Epithelial cell of esophagus (primary cell): ENCODE measurements at regions not wholly inside any gene's neighbourhood (a gene's known extent, or its start where the extent isn't known, plus 50 kb on each side); places are given as distances from the start of the nearest gene placed in this dataset.
A peak's percentile ranks its signal among the peaks of the same experiment; 100 is the strongest.

Experiments used
- DNase-seq: peaks from one replicate; pipeline ENCODE4 v3.0.0; 2010; ENCODE audit warnings: low read depth
- H3K4me3 ChIP-seq: 2 replicates; pipeline ENCODE4 v1.5.1; 2011; ENCODE audit warnings: mild to moderate bottlenecking, low read length, control low read depth
- TF ChIP-seq, protein P1 (sequence below): IDR thresholded peaks from 2 replicates; pipeline ENCODE4 v1.5.1; 2011; ENCODE audit warnings: low read depth, mild to moderate bottlenecking, low read length, control low read depth, inconsistent platforms; ENCODE audit not compliant: insufficient read depth; ENCODE audit errors: missing control alignments

DNA sequence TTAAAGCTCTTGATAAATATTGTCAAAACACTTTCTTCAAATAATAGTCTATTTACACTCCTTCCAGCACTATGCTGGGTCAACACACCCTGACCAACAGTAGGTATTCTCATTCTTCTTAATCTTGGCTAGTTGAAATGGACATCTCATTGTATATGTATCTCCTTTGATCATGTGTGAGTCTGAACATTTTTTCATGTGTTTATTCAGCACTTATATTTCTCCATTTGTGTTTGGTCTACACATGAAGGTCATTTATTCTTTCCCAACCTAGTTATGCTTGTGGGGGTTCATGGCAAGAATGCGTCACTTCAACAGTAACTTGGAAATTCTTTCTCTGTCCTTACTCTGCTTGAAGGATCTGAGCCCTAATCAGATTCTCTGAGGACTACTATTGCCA, 133.1 kb upstream of the ARID2 start:
- TF ChIP-seq, protein P1, sequence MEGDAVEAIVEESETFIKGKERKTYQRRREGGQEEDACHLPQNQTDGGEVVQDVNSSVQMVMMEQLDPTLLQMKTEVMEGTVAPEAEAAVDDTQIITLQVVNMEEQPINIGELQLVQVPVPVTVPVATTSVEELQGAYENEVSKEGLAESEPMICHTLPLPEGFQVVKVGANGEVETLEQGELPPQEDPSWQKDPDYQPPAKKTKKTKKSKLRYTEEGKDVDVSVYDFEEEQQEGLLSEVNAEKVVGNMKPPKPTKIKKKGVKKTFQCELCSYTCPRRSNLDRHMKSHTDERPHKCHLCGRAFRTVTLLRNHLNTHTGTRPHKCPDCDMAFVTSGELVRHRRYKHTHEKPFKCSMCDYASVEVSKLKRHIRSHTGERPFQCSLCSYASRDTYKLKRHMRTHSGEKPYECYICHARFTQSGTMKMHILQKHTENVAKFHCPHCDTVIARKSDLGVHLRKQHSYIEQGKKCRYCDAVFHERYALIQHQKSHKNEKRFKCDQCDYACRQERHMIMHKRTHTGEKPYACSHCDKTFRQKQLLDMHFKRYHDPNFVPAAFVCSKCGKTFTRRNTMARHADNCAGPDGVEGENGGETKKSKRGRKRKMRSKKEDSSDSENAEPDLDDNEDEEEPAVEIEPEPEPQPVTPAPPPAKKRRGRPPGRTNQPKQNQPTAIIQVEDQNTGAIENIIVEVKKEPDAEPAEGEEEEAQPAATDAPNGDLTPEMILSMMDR = no peak

DNA sequence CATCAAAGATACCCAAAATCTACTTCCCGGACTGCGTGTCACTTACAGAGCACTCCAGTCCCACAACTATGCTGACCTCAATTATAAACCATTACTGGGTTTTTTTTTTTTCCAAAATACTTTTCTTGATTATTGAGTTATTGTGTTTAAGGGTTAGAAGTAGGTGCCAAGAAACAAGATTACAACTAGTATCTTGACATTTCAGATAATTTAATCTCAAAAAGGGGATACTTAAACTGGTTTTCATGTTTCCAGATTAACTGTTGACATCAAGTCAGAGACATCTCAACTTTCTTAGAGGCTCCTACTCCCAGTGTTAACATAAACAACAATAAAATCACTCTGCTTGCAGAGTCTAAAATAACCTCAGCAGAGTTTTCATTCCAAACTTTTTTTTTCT, 131.2 kb upstream of the ARID2 start:
- no peak overlapping the region for H3K4me3 ChIP-seq
- no peak for DNase-seq
- TF ChIP-seq, protein P1 = no peak

More for the DNA sequence above, 133.1 kb upstream of the ARID2 start:
- no peak for DNase-seq
- no peak overlapping the region for H3K4me3 ChIP-seq

DNA sequence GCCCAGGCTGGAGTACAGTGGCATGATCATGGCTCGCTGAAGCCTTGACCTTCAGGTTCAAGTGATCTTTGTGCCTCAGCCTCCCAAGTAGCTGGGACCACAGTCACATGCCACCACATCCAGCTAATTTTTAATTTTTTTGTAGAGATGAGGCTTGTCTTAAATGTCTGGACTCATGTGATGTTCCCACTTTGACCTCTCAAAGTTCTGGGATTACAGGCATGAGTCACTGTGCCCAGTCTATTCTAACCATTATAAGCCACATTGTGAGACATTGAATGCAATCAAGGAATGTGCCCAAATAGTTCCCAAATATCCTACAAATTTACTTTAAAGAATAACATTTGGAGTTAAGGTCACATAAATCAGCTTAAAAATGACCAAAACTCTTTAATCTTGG, 130.7 kb upstream of the ARID2 start:
- H3K4me3 ChIP-seq = no peak overlapping the region
- TF ChIP-seq, protein P1 = no peak
- DNase-seq = no peak

DNA sequence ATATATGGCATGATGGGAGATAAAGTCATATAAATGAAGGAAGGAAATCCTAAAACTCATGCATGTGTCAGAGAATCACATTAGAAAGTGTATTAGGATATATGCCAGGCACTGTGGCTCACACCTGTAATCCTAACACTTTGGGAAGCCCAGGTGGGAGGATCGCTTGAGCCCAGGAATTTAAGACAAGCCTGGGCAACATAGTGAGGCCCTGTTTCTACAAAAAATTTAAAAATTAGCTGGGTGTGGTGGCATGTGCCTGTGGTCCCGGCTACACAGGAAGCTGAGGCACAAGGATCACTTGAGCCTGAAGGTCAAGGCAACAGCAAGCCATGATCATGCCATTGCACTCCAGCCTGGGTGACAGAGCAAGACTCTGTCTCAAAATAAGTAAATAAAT, 130.3 kb upstream of the ARID2 start:
- no peak overlapping the region for H3K4me3 ChIP-seq
- DNase-seq = peak; percentile 62
- TF ChIP-seq, protein P1 = no peak

DNA sequence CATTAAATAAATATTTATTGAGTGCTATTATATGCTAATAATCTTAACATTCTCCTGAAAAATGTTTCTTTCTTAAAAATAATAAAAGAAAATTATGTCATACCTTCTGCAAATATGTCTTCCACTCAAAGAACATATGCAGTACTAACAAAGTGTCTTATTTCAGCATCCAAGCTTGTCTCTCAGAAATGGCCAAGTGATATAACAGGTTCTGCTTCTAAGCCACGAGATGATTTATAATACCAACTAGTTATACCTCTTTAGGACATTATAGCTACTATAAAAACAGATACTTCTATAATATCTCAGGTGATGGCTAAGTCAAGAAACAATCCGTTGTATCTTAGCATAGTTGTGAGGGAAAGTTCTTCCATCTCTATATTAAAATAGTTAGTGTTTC, 128.1 kb upstream of the ARID2 start:
- DNase-seq = peak; percentile 36
- TF ChIP-seq, protein P1 = no peak
- H3K4me3 ChIP-seq = no peak overlapping the region

DNA sequence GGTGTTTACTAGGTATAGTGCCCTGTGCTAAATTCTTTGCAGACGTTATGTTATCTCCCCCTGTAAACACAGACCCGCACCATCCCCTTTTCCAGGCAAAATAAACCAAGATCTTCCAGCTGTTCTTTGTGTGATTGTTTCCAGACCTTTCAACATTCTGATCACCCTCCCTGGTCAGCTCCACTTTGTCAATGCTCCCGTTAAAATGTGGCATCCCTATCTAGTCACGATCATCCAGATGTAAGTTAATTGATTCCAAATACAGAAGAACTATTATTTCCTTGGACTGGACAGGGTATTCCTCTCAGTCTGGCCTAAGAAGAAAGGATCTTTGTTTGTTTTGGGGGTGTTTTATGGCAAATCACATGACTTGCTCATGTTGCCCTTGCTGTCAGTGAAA, 127.6 kb upstream of the ARID2 start:
- DNase-seq = no peak
- no peak overlapping the region for H3K4me3 ChIP-seq
- TF ChIP-seq, protein P1 = no peak

DNA sequence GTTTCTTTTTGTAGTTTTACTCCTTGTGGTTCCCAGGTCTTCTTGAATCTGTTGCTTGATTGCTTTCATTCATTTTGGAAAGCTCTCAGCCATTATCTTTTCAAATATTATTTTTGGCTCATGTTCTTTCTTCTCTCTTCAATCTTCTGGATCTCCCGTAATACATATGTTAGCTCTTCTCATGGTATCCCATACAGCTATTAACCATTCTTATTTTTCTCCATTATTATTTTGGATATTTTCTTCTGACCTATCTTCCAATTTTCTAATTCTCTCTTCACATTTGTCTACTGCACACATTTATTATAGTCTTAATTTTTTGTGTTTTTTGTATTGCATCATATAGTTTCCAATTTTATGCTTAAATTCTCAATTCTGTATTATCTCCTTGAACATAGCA, 123.9 kb upstream of the ARID2 start:
- no peak overlapping the region for H3K4me3 ChIP-seq
- no peak for DNase-seq
- TF ChIP-seq, protein P1 = no peak
